K562 (cell line): ENCODE measurements at regions not wholly inside any gene's neighbourhood (a gene's known extent, or its start where the extent isn't known, plus 50 kb on each side); places are given as distances from the start of the nearest gene placed in this dataset.

Source experiments
- ATAC-seq: fragments of 200-7000 bp; cut with Tn5 transposase; 3 replicates; pipeline ENCODE4 v1.9.1; 2020; ENCODE audit warnings: moderate library complexity
- BruUV-seq: library from RNA; stranded (reverse); fragments of 400-500 nt; replicated peaks from 2 replicates; lab custom pipeline; 2021; lab: Mats Ljungman, UMichigan
- CTCF ChIA-PET: fragments of 300-600 bp; formaldehyde crosslinking; extraction: SDS; loops from one replicate; lab custom pipeline; 2021; ENCODE audit warnings: low intra/inter-chr PET ratio; lab: Yijun Ruan, JAX
- POLR2A ChIA-PET: fragments of 300-600, 350-650 bp; sonication (Branson Sonifier 250); formaldehyde crosslinking; extraction: SDS; loops from one replicate; lab custom pipeline; 2021; ENCODE audit warnings: antibody characterized with exemption, inconsistent platforms; lab: Yijun Ruan, JAX
- DNase-seq, 4 experiments: peaks; one replicate each; pipeline versions ENCODE4 v3.0.0 to v3.0.0-alpha.2; 2011 to 2018; ENCODE audit warnings: low spot score in 3 of 4, mixed read lengths in 3 of 4; ENCODE audit errors: extremely low read depth in 1 of 4
- FAIRE-seq: peaks from 2 replicates; lab custom pipeline; 2011; peaks lifted over from hg19 to GRCh38; lab: Jason Lieb, UNC
- H2AFZ ChIP-seq: 2 replicates; pipeline ENCODE4 v1.6.0; 2011; ENCODE audit warnings: low read depth, low read length, control low read depth, inconsistent platforms
- H3K27ac ChIP-seq: fragments of 200-600 bp; 3 replicates; pipeline ENCODE4 v1.8.0; 2011; ENCODE audit warnings: low read depth, mild to moderate bottlenecking, control low read depth, inconsistent platforms, low read length, moderate library complexity, mixed read lengths; ENCODE audit errors: extremely low read depth
- H3K27me3 ChIP-seq, 2 experiments: fragments of 300-600 bp in 1 of 2; 2 replicates in 1 of 2; 3 replicates in 1 of 2; pipeline versions ENCODE4 v1.6.0 to v1.8.0; 2011; ENCODE audit warnings: inconsistent platforms in 2 of 2, low read length in 2 of 2, mild to moderate bottlenecking in 1 of 2, mixed read lengths in 1 of 2, moderate library complexity in 1 of 2; ENCODE audit not compliant: control insufficient read depth in 2 of 2, insufficient read depth in 2 of 2
- H3K36me3 ChIP-seq: fragments of 300-600 bp; 3 replicates; pipeline ENCODE4 v1.8.0; 2011; ENCODE audit warnings: mild to moderate bottlenecking, low read length, inconsistent platforms; ENCODE audit not compliant: control insufficient read depth, insufficient read depth
- H3K4me1 ChIP-seq, 2 experiments: fragments of 200-600 bp in 1 of 2; replicated peaks in 1 of 2; 2 replicates in 1 of 2; 3 replicates in 1 of 2; pipeline versions ENCODE4 v1.5.1 to v1.8.0; 2011; ENCODE audit warnings: inconsistent platforms in 2 of 2, low read length in 2 of 2, mild to moderate bottlenecking in 1 of 2, mixed read lengths in 1 of 2, moderate library complexity in 1 of 2; ENCODE audit not compliant: control insufficient read depth in 2 of 2, insufficient read depth in 2 of 2
- H3K4me2 ChIP-seq: 2 replicates; pipeline ENCODE4 v1.6.1; 2011; ENCODE audit warnings: low read length, control low read depth, inconsistent platforms, mixed read lengths; ENCODE audit not compliant: insufficient read depth
- H3K4me3 ChIP-seq: fragments of 200-600 bp; sonication (generic), shearing (Covaris generic); 2 replicates; pipeline ENCODE4 v1.5.1; 2016; ENCODE audit warnings: control low read depth, inconsistent platforms
- H3K79me2 ChIP-seq: fragments of 200-600 bp; 3 replicates; pipeline ENCODE4 v1.8.0; 2011; ENCODE audit warnings: low read length, inconsistent platforms; ENCODE audit not compliant: control insufficient read depth, insufficient read depth
- H3K9ac ChIP-seq, 2 experiments: 2 replicates each; pipeline versions ENCODE4 v1.6.0 to v1.6.1; 2011; ENCODE audit warnings: low read depth in 2 of 2, low read length in 2 of 2, control low read depth in 1 of 2, inconsistent platforms in 1 of 2, mild to moderate bottlenecking in 1 of 2, mixed read lengths in 1 of 2; ENCODE audit not compliant: insufficient read depth in 1 of 2
- H3K9me1 ChIP-seq: one replicate; pipeline ENCODE4 v1.6.0; 2011; ENCODE audit warnings: inconsistent platforms, mild to moderate bottlenecking, low read length, moderate library complexity; ENCODE audit not compliant: control insufficient read depth, insufficient read depth
- H3K9me3 ChIP-seq: replicated peaks from 2 replicates; pipeline ENCODE4 v1.5.1; 2011; ENCODE audit warnings: low read depth, low read length, inconsistent platforms; ENCODE audit not compliant: control insufficient read depth, insufficient read depth
- H4K20me1 ChIP-seq: replicated peaks from 2 replicates; pipeline ENCODE4 v1.6.1; 2011; ENCODE audit warnings: low read length, inconsistent platforms, mixed read lengths; ENCODE audit not compliant: control insufficient read depth, insufficient read depth
- ELF2 ChIP-seq: fragments of 250-450 bp; sonication (Bioruptor Pico); IDR thresholded peaks from 2 replicates; pipeline ENCODE4 v1.5.0; 2021; ENCODE audit warnings: mild to moderate bottlenecking
- IRF2 ChIP-seq: sonication (generic); formaldehyde crosslinking; IDR thresholded peaks from 2 replicates; pipeline ENCODE4 v1.8.1; 2022; ENCODE audit warnings: mild to moderate bottlenecking, missing genetic modification reagents
- NFIX ChIP-seq: fragments of 250-450 bp; sonication (Bioruptor Pico); IDR thresholded peaks from 2 replicates; pipeline ENCODE4 v1.4.0; 2020; ENCODE audit warnings: low read depth, mild to moderate bottlenecking, moderate library complexity
- PHTF2 ChIP-seq: fragments of 250-450 bp; sonication (Bioruptor Pico); IDR thresholded peaks from 2 replicates; pipeline ENCODE4 v1.5.0; 2021; ENCODE audit warnings: mild to moderate bottlenecking
- POLR2AphosphoS2 ChIP-seq: IDR thresholded peaks from 2 replicates; pipeline ENCODE4 v1.6.1; 2012; ENCODE audit warnings: low read length, improper control_type of control experiment
- RFX5 ChIP-seq: IDR thresholded peaks from 2 replicates; pipeline ENCODE4 v1.6.1; 2011; ENCODE audit warnings: low read depth, mild to moderate bottlenecking, improper control_type of control experiment, low read length
- SMAD3 ChIP-seq: fragments of 450-650 bp; formaldehyde crosslinking; conservative IDR thresholded peaks from 2 replicates; pipeline ENCODE4 v1.4.0; 2020; ENCODE audit warnings: mild to moderate bottlenecking
- TEAD1 ChIP-seq, 2 experiments: fragments of 450-650 bp in 1 of 2; sonication (generic) in 1 of 2; formaldehyde crosslinking; IDR thresholded peaks; 2 replicates each; pipeline versions ENCODE4 v1.4.0 to v1.8.0; 2020 to 2022; ENCODE audit warnings: mild to moderate bottlenecking in 2 of 2, missing genetic modification reagents in 1 of 2
- ZKSCAN3 ChIP-seq: fragments of 250-450 bp; sonication (Bioruptor Pico); IDR thresholded peaks from 2 replicates; pipeline ENCODE4 v1.4.0; 2020
- ZNF175 ChIP-seq: fragments of 200-800 bp; sonication (Bioruptor generic); IDR thresholded peaks from 2 replicates; pipeline ENCODE4 v1.6.1; 2016; ENCODE audit warnings: low read depth, mild to moderate bottlenecking, missing genetic modification characterization, missing compliant biosample characterization
- ZNF3 ChIP-seq: fragments of 250-450 bp; sonication (Bioruptor Pico); IDR thresholded peaks from 2 replicates; pipeline ENCODE4 v1.5.0; 2021; ENCODE audit warnings: mild to moderate bottlenecking, moderate library complexity
- ZNF436 ChIP-seq: fragments of 250-450, 450-650 bp; sonication (Bioruptor Pico); formaldehyde crosslinking; IDR thresholded peaks from 2 replicates; pipeline ENCODE4 v1.7.0; 2020; ENCODE audit warnings: mild to moderate bottlenecking
- ZNF609 ChIP-seq: sonication (generic); formaldehyde crosslinking; IDR thresholded peaks from 2 replicates; pipeline ENCODE4 v1.8.1; 2023; ENCODE audit warnings: missing genetic modification reagents, mild to moderate bottlenecking, borderline replicate concordance
- WGBS: fragments of 100-300 bp; shearing (Covaris generic); methylation state at CpG from one replicate; pipeline ENCODE4 v1.1.6; 2016; ENCODE audit warnings: low coverage, mixed read lengths; ENCODE audit not compliant: insufficient coverage; ENCODE audit errors: missing lambda C conversion rate; 5-methylcytosine and 5-hydroxymethylcytosine counted together
- in situ Hi-C: fragments of 300-500 bp; cut with MboI; formaldehyde crosslinking; loops from 4 replicates; pipeline ENCODE4 v1.15.0; 2018; ENCODE audit warnings: inconsistent platforms, mixed read lengths
- intact Hi-C: fragments of 100-400 bp; cut with micrococcal nuclease; formaldehyde crosslinking; loops from 2 replicates; pipeline ENCODE4 v1.14.2; 2022
- TF ChIP-seq, protein P1 (sequence below): fragments of 250-450 bp; sonication (Bioruptor Pico); IDR thresholded peaks from 2 replicates; pipeline ENCODE4 v1.8.0; 2022; ENCODE audit warnings: inconsistent platforms, mild to moderate bottlenecking, moderate library complexity, borderline replicate concordance

GRCh38 chr17:71842986-71843385 lies 277.8 kb upstream of the SOX9 start (continued):
- TF ChIP-seq ZNF609 (CRISPR knock-in tag) (no peak), ELF2 (CRISPR knock-in tag) (no peak)
- TF ChIP-seq, protein P1, sequence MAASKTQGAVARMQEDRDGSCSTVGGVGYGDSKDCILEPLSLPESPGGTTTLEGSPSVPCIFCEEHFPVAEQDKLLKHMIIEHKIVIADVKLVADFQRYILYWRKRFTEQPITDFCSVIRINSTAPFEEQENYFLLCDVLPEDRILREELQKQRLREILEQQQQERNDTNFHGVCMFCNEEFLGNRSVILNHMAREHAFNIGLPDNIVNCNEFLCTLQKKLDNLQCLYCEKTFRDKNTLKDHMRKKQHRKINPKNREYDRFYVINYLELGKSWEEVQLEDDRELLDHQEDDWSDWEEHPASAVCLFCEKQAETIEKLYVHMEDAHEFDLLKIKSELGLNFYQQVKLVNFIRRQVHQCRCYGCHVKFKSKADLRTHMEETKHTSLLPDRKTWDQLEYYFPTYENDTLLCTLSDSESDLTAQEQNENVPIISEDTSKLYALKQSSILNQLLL (CRISPR knock-in tag) = no peak

- 4% methylated on average over 2 of the region's 2 CpGs for WGBS
- intact Hi-C loops (no loop called here), in situ Hi-C loops (no loop called here)
- no peak for FAIRE-seq
- Histone ChIP-seq H3K27ac (no peak overlapping the region), H3K4me2 (no peak overlapping the region), H3K4me3 (no peak overlapping the region), H2AFZ (no peak overlapping the region), H3K79me2 (no peaks in the 10 kb centered on the region), H3K4me1 (no peaks in the 10 kb centered on the region), H3K9me1 (no peaks in the 10 kb centered on the region), H4K20me1 (no peaks in the 10 kb centered on the region), H3K9ac (no peak overlapping the region), H3K36me3 (no peaks in the 10 kb centered on the region), H3K9me3 (no peaks in the 10 kb centered on the region; the same call in 1 of the 2 replicates), H3K27me3 (no peaks in the 10 kb centered on the region)
- no peak for TF ChIP-seq RFX5
- TF ChIP-seq POLR2AphosphoS2 = no peak
- no peak for TF ChIP-seq PHTF2 (CRISPR knock-in tag)
- TF ChIP-seq ZNF3 (CRISPR knock-in tag) = no peak
- TF ChIP-seq ZNF175 (CRISPR knock-in tag) = no peak
- no peak for TF ChIP-seq SMAD3 (CRISPR knock-in tag)
- TF ChIP-seq ZKSCAN3 (CRISPR knock-in tag) = no peak
- no peak for TF ChIP-seq ZNF436 (CRISPR knock-in tag)
- no peak for TF ChIP-seq TEAD1 (CRISPR knock-in tag; IDR thresholded peaks at IDR 0.05)
- TF ChIP-seq, protein P1 (CRISPR knock-in tag) = no peak
- no peak for TF ChIP-seq IRF2 (CRISPR knock-in tag)
- no peak for TF ChIP-seq NFIX
- ChIA-PET POLR2A (no interaction called here), CTCF (no interaction called here)
- no peak for ATAC-seq
- BruUV-seq = no TSS peak
- no peak for DNase-seq
Observed at GRCh38 chr17:71845337-71845736, 275.5 kb upstream of the SOX9 start.
